ENCODE measurements at regions not wholly inside any gene's neighbourhood (a gene's known extent, or its start where the extent isn't known, plus 50 kb on each side); places are given as distances from the start of the nearest gene placed in this dataset.

DNA sequence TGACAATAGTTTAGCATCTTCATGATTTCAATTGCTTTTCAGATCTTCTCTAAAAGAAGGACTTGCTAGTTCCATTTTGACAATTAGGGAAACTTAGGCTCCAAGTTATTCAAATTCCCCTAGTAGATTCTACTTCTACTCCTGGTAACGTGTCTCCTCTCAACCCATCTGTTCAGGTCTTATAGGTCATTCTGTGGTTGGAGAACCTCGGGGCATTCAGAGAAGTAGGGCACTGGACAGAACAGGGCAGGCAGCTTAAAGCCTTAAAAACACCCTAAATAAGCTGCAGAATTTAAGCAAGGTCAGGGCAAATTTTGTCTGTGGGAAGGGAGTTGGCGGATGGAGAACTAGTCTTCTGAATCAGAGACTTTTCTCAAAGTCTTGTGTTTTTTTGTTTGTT lies 132.4 kb downstream of the TMEM174 start:
- TF ChIP-seq EP300 (IDR thresholded peaks at IDR 0.05) = no peak
- TF ChIP-seq, protein P1, sequence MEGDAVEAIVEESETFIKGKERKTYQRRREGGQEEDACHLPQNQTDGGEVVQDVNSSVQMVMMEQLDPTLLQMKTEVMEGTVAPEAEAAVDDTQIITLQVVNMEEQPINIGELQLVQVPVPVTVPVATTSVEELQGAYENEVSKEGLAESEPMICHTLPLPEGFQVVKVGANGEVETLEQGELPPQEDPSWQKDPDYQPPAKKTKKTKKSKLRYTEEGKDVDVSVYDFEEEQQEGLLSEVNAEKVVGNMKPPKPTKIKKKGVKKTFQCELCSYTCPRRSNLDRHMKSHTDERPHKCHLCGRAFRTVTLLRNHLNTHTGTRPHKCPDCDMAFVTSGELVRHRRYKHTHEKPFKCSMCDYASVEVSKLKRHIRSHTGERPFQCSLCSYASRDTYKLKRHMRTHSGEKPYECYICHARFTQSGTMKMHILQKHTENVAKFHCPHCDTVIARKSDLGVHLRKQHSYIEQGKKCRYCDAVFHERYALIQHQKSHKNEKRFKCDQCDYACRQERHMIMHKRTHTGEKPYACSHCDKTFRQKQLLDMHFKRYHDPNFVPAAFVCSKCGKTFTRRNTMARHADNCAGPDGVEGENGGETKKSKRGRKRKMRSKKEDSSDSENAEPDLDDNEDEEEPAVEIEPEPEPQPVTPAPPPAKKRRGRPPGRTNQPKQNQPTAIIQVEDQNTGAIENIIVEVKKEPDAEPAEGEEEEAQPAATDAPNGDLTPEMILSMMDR (IDR thresholded peaks at IDR 0.05) = no peak
- TF ChIP-seq POLR2AphosphoS5 (IDR thresholded peaks at IDR 0.05) = no peak
- no peak for TF ChIP-seq POLR2A (IDR thresholded peaks at IDR 0.05)
